ENCODE measurements at regions not wholly inside any gene's neighbourhood (a gene's known extent, or its start where the extent isn't known, plus 50 kb on each side); places are given as distances from the start of the nearest gene placed in this dataset.
A peak's percentile ranks its signal among the peaks of the same experiment; 100 is the strongest.

- DNase-seq (ENCODE audit: low read depth in 2 of 3, low spot score in 2 of 3), result no peak
These were observed 213.2 kb upstream of the SP4 start for GRCh38 chr7:21214657-21215056.

DNA sequence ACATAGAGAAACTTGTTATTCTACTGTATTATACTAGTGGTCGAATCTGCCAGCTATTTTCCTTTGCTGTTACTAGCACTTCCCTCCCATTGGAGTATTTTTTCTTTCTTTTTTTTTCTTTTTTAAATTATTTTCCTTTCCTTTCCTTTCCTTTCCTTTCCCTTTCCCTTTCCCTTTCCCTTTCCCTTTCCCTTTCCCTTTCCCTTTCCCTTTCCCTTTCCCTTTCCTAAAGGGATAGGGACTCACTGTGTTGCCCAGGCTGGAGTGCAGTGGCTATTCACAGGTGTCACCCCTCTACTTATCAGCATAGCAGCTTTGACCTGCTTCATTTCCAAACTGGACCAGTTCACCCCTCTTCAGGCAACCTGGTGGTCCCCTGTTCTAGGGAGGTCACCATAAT, 212.6 kb upstream of the SP4 start:
- no peak for DNase-seq (ENCODE audit: low read depth in 2 of 3, low spot score in 2 of 3)

DNA sequence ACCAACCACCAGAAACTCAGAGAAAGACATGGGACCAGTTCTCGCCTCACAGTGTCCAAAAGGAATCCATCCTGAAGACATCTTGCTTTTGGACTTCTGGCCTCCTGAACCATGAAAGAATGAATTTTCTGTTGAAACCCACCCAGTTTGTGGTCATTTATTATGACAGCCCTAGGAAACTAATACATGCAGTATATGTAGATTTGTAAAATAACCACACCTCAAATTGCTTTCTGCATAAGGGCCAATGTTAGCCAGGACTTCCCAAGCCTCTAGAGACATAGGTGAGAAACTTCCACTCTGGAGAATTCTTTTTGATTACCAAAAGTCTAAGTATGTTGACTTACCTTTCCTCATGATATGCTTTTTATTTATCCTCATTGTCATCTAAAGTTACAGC, 210.5 kb upstream of the SP4 start:
- no peak for DNase-seq (ENCODE audit: low read depth in 2 of 3, low spot score in 2 of 3)

- no peak for DNase-seq (ENCODE audit: low read depth in 2 of 3, low spot score in 2 of 3)
These were observed 209.7 kb upstream of the SP4 start for GRCh38 chr7:21218155-21218554.

DNA sequence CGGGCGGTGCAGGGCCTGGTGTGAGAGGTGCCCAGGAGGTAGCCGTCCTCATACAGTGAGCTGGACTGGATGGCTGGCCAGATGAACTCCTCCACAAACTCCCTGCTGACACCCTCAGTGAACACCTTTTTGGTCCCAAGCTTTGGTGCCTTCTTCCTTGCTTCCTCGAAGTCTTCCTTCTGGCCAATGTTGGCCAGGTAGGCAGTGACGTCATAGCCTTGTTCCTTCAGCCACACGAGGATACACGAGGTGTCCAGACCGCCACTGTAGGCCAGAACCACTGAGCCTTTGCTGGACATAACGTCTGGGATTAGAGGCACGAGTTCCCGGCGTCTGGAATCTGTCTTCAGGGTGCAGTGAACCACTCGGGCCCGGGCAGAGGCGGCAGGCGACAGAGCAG, 206.8 kb upstream of the SP4 start:
- DNase-seq (ENCODE audit: low read depth in 2 of 3, low spot score in 2 of 3), result no peak

GRCh38 chr7:21238400-21239116, 189.3 kb upstream of the SP4 start:
- no peak for DNase-seq (ENCODE audit: low read depth in 2 of 3, low spot score in 2 of 3)

DNA sequence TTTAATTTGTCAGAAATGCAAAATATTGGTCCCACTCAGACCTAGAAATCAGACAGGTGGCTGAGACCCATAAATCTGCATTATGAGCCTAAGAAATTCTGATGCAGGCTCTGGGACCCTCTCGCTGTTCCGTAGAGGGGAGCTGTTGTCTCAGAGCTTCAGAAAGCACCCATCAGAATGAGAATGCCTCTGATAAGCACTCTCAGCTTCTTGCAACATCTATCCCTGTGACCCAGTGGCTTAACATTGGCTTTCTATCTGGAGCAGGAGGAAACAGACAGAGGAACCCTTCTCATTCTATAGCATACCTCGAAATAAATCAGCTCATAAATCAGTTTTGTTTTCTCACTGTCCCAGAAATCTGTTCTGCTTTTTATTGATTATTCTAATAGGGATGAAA, 184.6 kb upstream of the SP4 start:
- no peak for DNase-seq (ENCODE audit: low read depth in 2 of 3, low spot score in 2 of 3)

DNA sequence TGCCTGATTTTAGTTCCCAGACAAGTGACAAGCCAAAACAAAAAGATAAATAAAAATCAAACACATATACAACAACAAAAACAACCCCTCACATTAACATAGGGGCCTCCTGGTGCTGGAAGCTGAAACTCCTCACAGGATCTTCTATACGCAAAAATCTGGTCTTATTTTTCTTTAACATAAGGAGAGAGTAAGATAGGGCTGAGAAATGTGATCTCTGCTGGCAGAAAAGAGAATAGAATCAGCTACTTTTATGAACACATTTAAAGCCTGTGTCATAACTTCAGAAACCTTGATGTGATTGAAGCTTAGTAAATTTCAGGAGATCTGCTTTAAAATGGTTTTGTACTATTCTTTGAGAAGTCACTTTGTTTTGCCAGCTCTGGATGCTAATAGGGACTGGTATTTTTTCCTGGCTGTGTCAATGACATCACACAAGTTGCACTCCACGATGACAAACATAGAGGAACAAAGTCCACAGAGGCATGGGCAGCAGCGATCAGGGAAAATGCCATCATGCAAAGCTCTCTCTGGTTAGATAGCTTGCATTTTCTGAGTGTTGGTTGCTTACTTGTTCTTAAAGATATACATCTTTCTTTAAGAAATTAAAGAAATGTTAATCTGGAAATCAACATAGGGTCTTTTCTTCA, 176.6 kb upstream of the SP4 start:
- DNase-seq (ENCODE audit: low read depth in 2 of 3, low spot score in 2 of 3), result no peak

DNA sequence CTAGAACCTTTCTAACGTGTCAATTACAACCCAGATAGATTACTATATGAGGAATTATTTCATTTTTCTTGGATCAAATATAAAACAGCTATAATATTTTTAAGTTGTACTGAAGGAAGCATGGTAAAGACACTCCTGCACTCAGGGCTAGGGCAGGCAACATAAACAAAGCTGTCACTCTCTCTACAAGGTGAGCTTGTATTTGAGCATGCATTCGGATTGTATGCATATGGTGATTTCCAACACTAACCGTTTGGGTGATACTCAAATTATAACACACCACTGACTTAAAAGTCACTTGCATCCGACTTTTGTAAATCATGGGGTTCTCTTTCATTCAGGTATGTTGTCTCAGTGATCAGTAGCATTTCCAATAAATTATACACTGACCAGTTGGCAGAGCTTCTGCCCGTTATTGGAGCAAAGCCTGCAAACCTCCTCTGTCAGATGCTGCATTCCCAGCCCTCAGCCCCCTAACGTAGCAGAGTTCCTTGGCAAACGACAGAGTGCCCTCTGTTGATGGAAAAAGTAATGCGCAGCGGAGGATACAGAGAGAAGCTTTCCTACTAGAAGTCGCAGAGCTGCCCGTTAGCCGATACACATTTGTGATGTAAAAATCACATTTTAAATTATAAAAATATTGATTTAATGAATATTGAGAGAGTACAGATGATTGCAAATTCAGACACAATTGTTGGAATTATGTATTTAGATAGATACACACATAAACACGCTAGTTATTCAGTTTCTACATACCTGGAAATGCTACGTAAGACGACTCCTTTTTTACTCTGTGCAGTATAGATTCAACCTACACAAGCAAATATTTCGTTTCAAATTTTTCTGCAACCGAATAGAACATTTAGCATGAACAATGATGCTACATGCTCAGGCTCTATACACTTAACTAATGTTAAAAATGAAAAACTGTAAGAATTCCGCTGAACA, 173.9 kb upstream of the SP4 start:
- no peak for DNase-seq (ENCODE audit: low read depth in 2 of 3, low spot score in 2 of 3)

- no peak for DNase-seq (ENCODE audit: low read depth in 2 of 3, low spot score in 2 of 3)
These were observed 171.5 kb upstream of the SP4 start for GRCh38 chr7:21256310-21256877.

DNA sequence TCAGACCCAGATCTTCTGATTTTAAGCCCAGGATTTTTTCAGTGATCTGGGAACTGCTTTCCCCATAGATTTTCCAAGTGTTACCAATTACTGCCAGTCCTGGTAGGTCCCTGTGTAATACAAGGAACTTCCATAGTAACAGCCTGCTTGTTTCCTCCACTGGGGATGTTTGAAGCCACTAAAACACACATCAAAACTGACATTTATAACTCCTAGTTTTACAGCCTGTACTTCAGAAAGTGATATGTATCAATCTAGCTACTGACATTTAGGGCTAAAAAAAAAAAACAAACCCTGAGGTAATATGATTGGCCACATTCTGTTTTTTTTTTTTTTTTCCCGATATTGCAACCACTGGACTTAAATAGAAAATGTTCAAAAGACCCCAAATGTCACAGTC, 166.9 kb upstream of the SP4 start:
- DNase-seq (ENCODE audit: low read depth in 2 of 3, low spot score in 2 of 3), result no peak

DNA sequence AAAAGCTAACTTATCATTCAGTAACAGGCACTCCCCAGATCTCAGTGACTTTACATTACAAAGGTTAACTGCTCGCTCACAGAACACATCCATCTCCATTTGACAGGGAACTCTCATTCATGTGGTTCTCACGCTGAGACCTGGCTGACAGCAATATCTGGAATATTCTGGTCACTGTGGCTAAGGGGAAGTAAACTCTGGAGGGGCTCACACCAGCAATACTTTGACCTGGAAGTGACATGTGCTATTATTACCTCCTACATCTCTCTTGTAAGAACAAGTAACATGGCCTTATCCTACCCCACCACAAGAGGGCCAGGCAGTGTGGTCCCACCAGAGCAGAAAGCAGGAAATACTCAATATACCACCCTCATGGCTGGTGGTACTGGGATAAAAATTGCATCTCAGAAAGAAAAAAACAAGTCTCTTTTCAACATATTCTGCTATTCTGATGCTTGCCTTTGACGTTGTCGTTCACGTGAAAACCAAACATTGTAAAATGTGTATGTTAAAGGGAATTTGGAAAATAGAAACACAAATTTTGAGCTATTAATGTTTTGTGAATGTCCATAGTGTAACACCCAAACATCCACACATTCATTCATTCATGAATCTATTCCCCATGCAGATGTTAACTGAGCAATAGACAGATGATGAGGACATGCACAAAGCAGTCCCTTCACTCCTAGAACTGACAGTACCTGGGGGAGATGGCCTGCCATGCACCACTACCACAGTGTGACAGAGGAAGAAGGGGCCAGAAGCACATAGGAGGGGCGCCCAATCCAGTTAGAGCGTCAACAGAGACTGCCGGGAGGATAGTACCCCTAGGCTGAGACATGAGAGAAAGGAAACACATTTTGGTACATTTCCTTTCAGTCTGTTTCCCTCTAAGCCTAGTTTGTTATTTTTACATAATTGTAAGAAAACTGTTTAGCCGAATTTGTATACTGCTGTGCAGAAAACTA, 166.0 kb upstream of the SP4 start:
- peak in 2 of 3 experiments; percentile 9 to 14 for DNase-seq (ENCODE audit: low read depth in 2 of 3, low spot score in 2 of 3)

GRCh38 chr7:21269021-21269420, 158.9 kb upstream of the SP4 start:
- DNase-seq (ENCODE audit: low read depth in 2 of 3, low spot score in 2 of 3), result no peak

GRCh38 chr7:21276471-21277035, 151.3 kb upstream of the SP4 start:
- no peak for DNase-seq (ENCODE audit: low read depth in 2 of 3, low spot score in 2 of 3)

- DNase-seq (ENCODE audit: low read depth in 2 of 3, low spot score in 2 of 3), result no peak
These were observed 148.9 kb upstream of the SP4 start for GRCh38 chr7:21278944-21279343.

DNA sequence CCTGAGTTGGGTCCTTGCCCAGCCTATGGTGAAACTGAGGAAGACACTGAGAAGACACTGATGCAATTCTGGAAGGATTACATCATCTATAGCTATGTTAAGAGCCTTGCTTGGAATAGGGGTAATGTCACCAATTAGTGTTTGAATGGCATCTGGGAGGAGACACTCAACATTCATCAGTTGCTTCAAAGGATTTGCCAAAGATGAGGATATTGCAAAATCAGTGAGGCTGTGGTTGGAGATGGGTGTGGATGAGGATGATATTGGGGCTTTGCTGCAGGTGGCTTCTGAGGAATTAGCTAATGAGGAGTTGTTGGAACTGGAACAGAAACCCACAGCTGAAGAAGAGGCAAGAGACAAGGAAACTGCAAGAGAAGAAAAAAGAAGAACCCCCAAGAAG, 146.7 kb upstream of the SP4 start:
- no peak for DNase-seq (ENCODE audit: low read depth in 2 of 3, low spot score in 2 of 3)

DNA sequence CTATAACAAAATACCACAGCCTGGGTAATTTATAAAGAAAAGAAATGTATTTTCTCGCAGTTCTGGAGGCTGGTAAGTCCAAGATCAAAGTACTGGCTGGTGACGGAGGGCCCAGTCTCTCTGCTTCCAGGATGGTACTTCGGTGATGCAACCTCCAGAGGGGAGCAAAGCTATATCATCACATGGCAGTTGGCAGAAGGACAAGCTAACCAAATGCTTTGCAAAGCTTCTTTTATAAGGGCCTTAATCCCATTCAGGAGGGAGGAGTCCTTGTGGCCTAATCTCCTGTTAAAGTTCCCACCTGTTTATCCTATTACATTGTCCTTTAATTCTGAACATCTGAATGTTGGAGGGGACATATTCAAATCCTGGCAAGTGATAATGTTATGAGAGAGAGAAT, 134.1 kb upstream of the SP4 start:
- no peak for DNase-seq (ENCODE audit: low read depth in 2 of 3, low spot score in 2 of 3)

GRCh38 chr7:21299766-21300165, 128.1 kb upstream of the SP4 start:
- no peak for DNase-seq (ENCODE audit: low read depth in 2 of 3, low spot score in 2 of 3)

GRCh38 chr7:21300692-21301091, 127.2 kb upstream of the SP4 start:
- no peak for DNase-seq (ENCODE audit: low read depth in 2 of 3, low spot score in 2 of 3)

DNA sequence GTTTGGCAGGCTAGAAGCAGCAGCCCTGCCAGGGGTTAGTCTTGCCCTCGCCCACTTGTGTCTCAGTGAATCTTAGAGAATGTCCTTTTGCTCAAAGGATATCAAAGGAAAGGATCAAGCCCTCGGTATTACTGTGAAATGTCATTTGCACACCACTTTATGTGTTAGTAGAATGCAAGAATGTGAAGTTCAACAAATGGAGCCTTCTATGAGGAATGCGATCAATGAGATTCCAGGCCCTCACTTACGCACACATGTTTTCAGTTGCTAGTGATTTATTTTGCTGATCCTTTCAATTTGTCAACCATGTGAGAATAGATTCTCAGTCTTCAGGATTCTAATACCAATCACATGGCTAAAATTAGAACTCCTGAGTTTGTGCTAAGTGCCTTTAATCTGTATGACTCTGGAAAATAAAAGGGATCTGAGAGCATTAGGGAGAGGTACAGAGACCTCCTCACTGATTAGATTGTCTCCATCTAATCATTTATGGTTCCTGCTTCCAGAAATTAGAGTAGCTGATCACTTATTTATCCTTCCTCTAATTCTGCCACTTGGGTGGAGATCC, 123.0 kb upstream of the SP4 start:
- DNase-seq (ENCODE audit: low read depth in 2 of 3, low spot score in 2 of 3), result no peak
